ENCODE measurements at regions not wholly inside any gene's neighbourhood (a gene's known extent, or its start where the extent isn't known, plus 50 kb on each side); places are given as distances from the start of the nearest gene placed in this dataset.

- H3K4me3 ChIP-seq (ENCODE audit: low read length) = no peak overlapping the region
- no peak for DNase-seq (ENCODE audit: low read depth)
- no peak for TF ChIP-seq CTCF (IDR thresholded peaks at IDR 0.05; ENCODE audit: insufficient read depth, low read depth, low read length, missing control alignments)
These were observed 143.7 kb upstream of the ANK2 start for GRCh38 chr4:112905728-112906127.

- DNase-seq (ENCODE audit: low read depth) = no peak
- TF ChIP-seq CTCF (IDR thresholded peaks at IDR 0.05; ENCODE audit: insufficient read depth, low read depth, low read length, missing control alignments) = no peak
- H3K4me3 ChIP-seq (ENCODE audit: low read length) = no peak overlapping the region
These were observed 140.9 kb upstream of the ANK2 start for GRCh38 chr4:112908511-112908910.

GRCh38 chr4:112910109-112910736, 139.2 kb upstream of the ANK2 start:
- H3K4me3 ChIP-seq (ENCODE audit: low read length) = no peak overlapping the region
- TF ChIP-seq CTCF (IDR thresholded peaks at IDR 0.05; ENCODE audit: insufficient read depth, low read depth, low read length, missing control alignments) = no peak
- no peak for DNase-seq (ENCODE audit: low read depth)

- TF ChIP-seq CTCF (IDR thresholded peaks at IDR 0.05; ENCODE audit: insufficient read depth, low read depth, low read length, missing control alignments) = no peak
- DNase-seq (ENCODE audit: low read depth) = peak; percentile 10
- H3K4me3 ChIP-seq (ENCODE audit: low read length) = no peak overlapping the region
These were observed 132.6 kb upstream of the ANK2 start for GRCh38 chr4:112916868-112917267.

GRCh38 chr4:112923516-112923915, 125.9 kb upstream of the ANK2 start:
- TF ChIP-seq CTCF (IDR thresholded peaks at IDR 0.05; ENCODE audit: insufficient read depth, low read depth, low read length, missing control alignments) = no peak
- DNase-seq (ENCODE audit: low read depth) = no peak
- H3K4me3 ChIP-seq (ENCODE audit: low read length) = no peak overlapping the region

- DNase-seq (ENCODE audit: low read depth) = no peak
- H3K4me3 ChIP-seq (ENCODE audit: low read length) = no peak overlapping the region
- TF ChIP-seq CTCF (IDR thresholded peaks at IDR 0.05; ENCODE audit: insufficient read depth, low read depth, low read length, missing control alignments) = no peak
These were observed 122.6 kb upstream of the ANK2 start for GRCh38 chr4:112926819-112927218.

GRCh38 chr4:112927544-112927943, 121.9 kb upstream of the ANK2 start:
- no peak for DNase-seq (ENCODE audit: low read depth)
- no peak for TF ChIP-seq CTCF (IDR thresholded peaks at IDR 0.05; ENCODE audit: insufficient read depth, low read depth, low read length, missing control alignments)
- no peak overlapping the region for H3K4me3 ChIP-seq (ENCODE audit: low read length)
